IMR-90 (cell line): ENCODE measurements at regions not wholly inside any gene's neighbourhood (a gene's known extent, or its start where the extent isn't known, plus 50 kb on each side); places are given as distances from the start of the nearest gene placed in this dataset.

ENCODE experiments used
- ATAC-seq: fragments of 200-7000 bp; cut with Tn5 transposase; 2 replicates; pipeline ENCODE4 v1.9.1; 2020; ENCODE audit warnings: low read depth, mild to moderate bottlenecking, moderate library complexity
- BruUV-seq: library from RNA; stranded (reverse); fragments of 400-500 nt; replicated peaks from 2 replicates; lab custom pipeline; 2021; lab: Mats Ljungman, UMichigan
- CTCF ChIA-PET: fragments of 300-600 bp; formaldehyde crosslinking; extraction: SDS; loops from one replicate; lab custom pipeline; 2021; ENCODE audit warnings: antibody characterized with exemption; lab: Yijun Ruan, JAX
- POLR2A ChIA-PET: fragments of 300-600 bp; sonication (Branson Sonifier 250); formaldehyde crosslinking; loops from one replicate; lab custom pipeline; 2022; ENCODE audit warnings: antibody characterized with exemption; ENCODE audit not compliant: unreplicated experiment; lab: Charles Lee
- DNase-seq: peaks from one replicate; pipeline ENCODE4 v3.0.0; 2013
- H2AFZ ChIP-seq: replicated peaks from 2 replicates; pipeline ENCODE3; 2013; ENCODE audit warnings: low read length, mild to moderate bottlenecking; ENCODE audit not compliant: poor library complexity
- H2AK5ac ChIP-seq: 2 replicates; pipeline ENCODE4 v1.6.1; 2013; ENCODE audit warnings: low read depth, low read length, inconsistent platforms
- H2AK9ac ChIP-seq: replicated peaks from 2 replicates; pipeline ENCODE3; 2013; ENCODE audit warnings: mild to moderate bottlenecking, low read depth, low read length, moderate library complexity; ENCODE audit not compliant: poor library complexity
- H2BK120ac ChIP-seq: 2 replicates; pipeline ENCODE4 v1.6.1; 2013; ENCODE audit warnings: low read depth, low read length, inconsistent platforms
- H2BK15ac ChIP-seq: 3 replicates; pipeline ENCODE4 v1.6.1; 2013; ENCODE audit warnings: low read depth, low read length, inconsistent platforms
- H2BK20ac ChIP-seq: 2 replicates; pipeline ENCODE4 v1.6.1; 2013; ENCODE audit warnings: low read depth, mild to moderate bottlenecking, inconsistent platforms, low read length, moderate library complexity
- H2BK5ac ChIP-seq: 2 replicates; pipeline ENCODE4 v1.6.1; 2013; ENCODE audit warnings: mild to moderate bottlenecking, low read depth, low read length, inconsistent platforms; ENCODE audit not compliant: poor library complexity, severe bottlenecking
- H3K14ac ChIP-seq: replicated peaks from 2 replicates; pipeline ENCODE4 v1.6.1; 2013; ENCODE audit warnings: low read depth, low read length, inconsistent platforms
- H3K18ac ChIP-seq: 2 replicates; pipeline ENCODE4 v1.6.1; 2013; ENCODE audit warnings: low read depth, low read length, control low read depth
- H3K23ac ChIP-seq: 2 replicates; pipeline ENCODE4 v1.6.1; 2013; ENCODE audit warnings: low read depth, low read length, inconsistent platforms
- H3K27ac ChIP-seq: 2 replicates; pipeline ENCODE4 v1.5.1; 2013; ENCODE audit warnings: mild to moderate bottlenecking, control low read depth, low read length; ENCODE audit not compliant: insufficient read depth
- H3K27me3 ChIP-seq: 2 replicates; pipeline ENCODE4 v1.6.1; 2013; ENCODE audit warnings: low read length; ENCODE audit not compliant: control insufficient read depth, insufficient read depth
- H3K36me3 ChIP-seq: 2 replicates; pipeline ENCODE4 v1.6.1; 2013; ENCODE audit warnings: low read length, mixed read lengths; ENCODE audit not compliant: control insufficient read depth, insufficient read depth
- H3K4ac ChIP-seq: 2 replicates; pipeline ENCODE4 v1.6.1; 2013; ENCODE audit warnings: low read depth, low read length, inconsistent platforms
- H3K4me1 ChIP-seq: 2 replicates; pipeline ENCODE4 v1.6.1; 2013; ENCODE audit warnings: low read length, mixed read lengths; ENCODE audit not compliant: control insufficient read depth, insufficient read depth
- H3K4me2 ChIP-seq: 2 replicates; pipeline ENCODE4 v1.6.1; 2013; ENCODE audit warnings: low read depth, mild to moderate bottlenecking, control low read depth, low read length, moderate library complexity
- H3K4me3 ChIP-seq: 2 replicates; pipeline ENCODE4 v1.5.1; 2013; ENCODE audit warnings: low read depth, mild to moderate bottlenecking, control low read depth, low read length, moderate library complexity; ENCODE audit not compliant: insufficient read depth
- H3K56ac ChIP-seq: 2 replicates; pipeline ENCODE4 v1.6.1; 2013; ENCODE audit warnings: low read length, inconsistent platforms; ENCODE audit not compliant: insufficient read depth; ENCODE audit errors: extremely low read depth
- H3K79me1 ChIP-seq, 2 experiments: 2 replicates each; pipeline ENCODE4 v1.6.1; 2013; ENCODE audit warnings: low read length in 2 of 2, inconsistent platforms in 1 of 2, low read depth in 1 of 2
- H3K9ac ChIP-seq: 2 replicates; pipeline ENCODE4 v1.6.1; 2013; ENCODE audit warnings: low read depth, low read length, control low read depth
- H3K9me1 ChIP-seq: 2 replicates; pipeline ENCODE4 v1.6.1; 2013; ENCODE audit warnings: low read length, inconsistent platforms; ENCODE audit not compliant: insufficient read depth
- H3K9me3 ChIP-seq: 2 replicates; pipeline ENCODE4 v1.6.1; 2013; ENCODE audit warnings: low read length; ENCODE audit not compliant: control insufficient read depth, insufficient read depth
- H4K20me1 ChIP-seq: 2 replicates; pipeline ENCODE4 v1.6.1; 2013; ENCODE audit warnings: low read length, inconsistent platforms; ENCODE audit not compliant: insufficient read depth
- H4K5ac ChIP-seq: 2 replicates; pipeline ENCODE4 v1.6.1; 2013; ENCODE audit warnings: mild to moderate bottlenecking, low read depth, low read length, control low read depth
- H4K8ac ChIP-seq, 2 experiments: 2 replicates each; pipeline ENCODE4 v1.6.1; 2013; ENCODE audit warnings: low read depth in 2 of 2, low read length in 2 of 2, control low read depth in 1 of 2, inconsistent platforms in 1 of 2
- H4K91ac ChIP-seq: 2 replicates; pipeline ENCODE4 v1.6.1; 2013; ENCODE audit warnings: low read depth, low read length, inconsistent platforms; ENCODE audit not compliant: insufficient read depth
- BHLHE40 ChIP-seq: fragments of 150-350 bp; IDR thresholded peaks from 2 replicates; pipeline ENCODE4 v1.6.1; 2016; ENCODE audit warnings: mild to moderate bottlenecking, low read depth, low read length
- CTCF ChIP-seq: conservative IDR thresholded peaks from 2 replicates; pipeline ENCODE4 v1.5.1; 2012; ENCODE audit warnings: mild to moderate bottlenecking, low read depth, low read length, improper control_type of control experiment
- FOS ChIP-seq: fragments of 150-350 bp; IDR thresholded peaks from 2 replicates; pipeline ENCODE4 v1.6.1; 2016; ENCODE audit warnings: low read depth, low read length
- MAFK ChIP-seq: IDR thresholded peaks from 2 replicates; pipeline ENCODE4 v1.6.1; 2012; ENCODE audit warnings: low read depth, low read length, improper control_type of control experiment
- MAZ ChIP-seq: IDR thresholded peaks from 2 replicates; pipeline ENCODE4 v1.6.1; 2012; ENCODE audit warnings: low read depth, mild to moderate bottlenecking, low read length, improper control_type of control experiment, moderate library complexity, borderline replicate concordance
- POLR2A ChIP-seq: IDR thresholded peaks from 2 replicates; pipeline ENCODE4 v1.6.1; 2012; ENCODE audit warnings: mild to moderate bottlenecking, low read depth, low read length
- RFX5 ChIP-seq: IDR thresholded peaks from 2 replicates; pipeline ENCODE4 v1.8.0; 2012; ENCODE audit warnings: low read depth, mild to moderate bottlenecking, low read length, moderate library complexity
- SMC3 ChIP-seq: fragments of 150-350 bp; IDR thresholded peaks from 2 replicates; pipeline ENCODE4 v1.6.1; 2016; ENCODE audit warnings: low read depth, mild to moderate bottlenecking, antibody characterized with exemption, low read length, moderate library complexity
- WGBS, 2 experiments: methylation state at CpG; one replicate each; pipeline versions ENCODE4 v1.1.5 to v1.1.7; 2013; ENCODE audit warnings: missing lambda C conversion rate in 2 of 2; ENCODE audit not compliant: insufficient read length in 1 of 2; ENCODE audit errors: extremely low coverage in 2 of 2; 5-methylcytosine and 5-hydroxymethylcytosine counted together
- dilution Hi-C: fragments of 300-500 bp; cut with HindIII; formaldehyde crosslinking; loops from one replicate; pipeline ENCODE4 v1.14.3; 2018; ENCODE audit warnings: low sequenced_read_pairs; ENCODE audit not compliant: unreplicated experiment
- in situ Hi-C: fragments of 300-500 bp; cut with MboI; formaldehyde crosslinking; loops from 3 replicates; pipeline ENCODE4 v1.14.3; 2019; ENCODE audit warnings: low sequenced_read_pairs, inconsistent platforms, mixed read lengths
- intact Hi-C: fragments of 100-400 bp; cut with micrococcal nuclease; formaldehyde crosslinking; loops from 2 replicates; pipeline ENCODE4 v1.10.0; 2022
- TF ChIP-seq, protein P1 (sequence below): fragments of 150-350 bp; IDR thresholded peaks from 2 replicates; pipeline ENCODE4 v1.6.1; 2017; ENCODE audit warnings: mild to moderate bottlenecking, antibody characterized with exemption, low read length, low read depth

DNA sequence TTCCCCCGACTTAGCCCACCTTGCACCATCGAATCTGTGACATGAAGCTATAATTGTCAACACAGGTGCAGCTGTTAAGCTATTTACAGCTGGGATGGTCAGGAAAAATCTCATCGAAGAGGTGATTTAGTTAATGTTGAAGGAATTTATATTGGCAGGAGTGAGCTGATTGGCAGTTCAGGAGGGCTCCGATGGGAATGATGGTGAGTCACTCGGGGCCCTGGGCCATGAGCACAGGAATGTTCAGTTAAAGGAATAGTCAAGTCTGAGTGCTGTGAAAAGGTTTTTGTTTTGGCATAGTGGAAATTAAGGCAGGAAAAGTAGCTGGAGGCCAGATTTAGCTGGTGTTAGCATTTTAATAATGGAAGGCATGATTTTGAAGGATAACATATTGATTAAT is 95.7 kb downstream of the OXSM start:
- Histone ChIP-seq H3K56ac (no peak overlapping the region), H3K18ac (no peak overlapping the region), H4K20me1 (no peaks in the 10 kb centered on the region), H2BK15ac (no peak overlapping the region), H3K79me1 (no peaks in the 10 kb centered on the region), H2BK5ac (no peak overlapping the region), H3K36me3 (no peaks in the 10 kb centered on the region), H3K4me3 (no peak overlapping the region), H3K27ac (no peak overlapping the region), H2AK9ac (no peak overlapping the region), H4K5ac (no peak overlapping the region), H3K4me1 (0 out of 2 replicates have a peak, but pooled peaks cover 2% of the 10 kb centered on the region), H2BK120ac (no peak overlapping the region), H3K9me1 (no peaks in the 10 kb centered on the region), H4K8ac (no peak overlapping the region), H3K27me3 (no peaks in the 10 kb centered on the region), H2AK5ac (no peak overlapping the region), H3K9ac (no peak overlapping the region), H3K9me3 (no peaks in the 10 kb centered on the region), H2AFZ (no peak overlapping the region), H2BK20ac (no peak overlapping the region), H3K4me2 (no peak overlapping the region), H3K14ac (no peak overlapping the region), H3K23ac (no peak overlapping the region), H3K4ac (no peak overlapping the region), H4K91ac (no peak overlapping the region)
- WGBS, 2 experiments: 59% methylated on average over 5 of the region's 5 CpGs; no CpG with 5 or more reads in 1 of the 2 experiments
- POLR2A ChIA-PET: no interaction called here
- no peak for TF ChIP-seq SMC3
- no peak for TF ChIP-seq BHLHE40
- TF ChIP-seq RFX5: no peak
- TF ChIP-seq MAFK: no peak
- TF ChIP-seq CTCF: no peak
- no peak for TF ChIP-seq MAZ
- TF ChIP-seq POLR2A: no peak
- no peak for TF ChIP-seq FOS
- TF ChIP-seq, protein P1, sequence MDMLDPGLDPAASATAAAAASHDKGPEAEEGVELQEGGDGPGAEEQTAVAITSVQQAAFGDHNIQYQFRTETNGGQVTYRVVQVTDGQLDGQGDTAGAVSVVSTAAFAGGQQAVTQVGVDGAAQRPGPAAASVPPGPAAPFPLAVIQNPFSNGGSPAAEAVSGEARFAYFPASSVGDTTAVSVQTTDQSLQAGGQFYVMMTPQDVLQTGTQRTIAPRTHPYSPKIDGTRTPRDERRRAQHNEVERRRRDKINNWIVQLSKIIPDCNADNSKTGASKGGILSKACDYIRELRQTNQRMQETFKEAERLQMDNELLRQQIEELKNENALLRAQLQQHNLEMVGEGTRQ: no peak
- CTCF ChIA-PET: no interaction called here
- ATAC-seq (peak; percentile 66), DNase-seq (peak; percentile 45)
- in situ Hi-C loops (no loop called here), intact Hi-C loops (no loop called here), dilution Hi-C loops (no loop called here)
- BruUV-seq: no TSS peak
